Heart right ventricle (tissue), 16 donors: ENCODE measurements at regions not wholly inside any gene's neighbourhood (a gene's known extent, or its start where the extent isn't known, plus 50 kb on each side); places are given as distances from the start of the nearest gene placed in this dataset.

Experiments used
- ATAC-seq, 8 donors: fragments of 200-7000 bp; cut with Tn5 transposase; one replicate each; pipeline ENCODE4 v1.9.1; 2020; ENCODE audit warnings: mild to moderate bottlenecking in 8 of 8, moderate library complexity in 8 of 8, moderate number of reproducible peaks in 1 of 8
- DNase-seq, 2 donors: peaks; one replicate each; pipeline ENCODE4 v3.0.0-alpha.2; 2020
- H3K27ac ChIP-seq, 10 donors: fragments of 200-600 bp; sonication (generic) in 2 of 10; one replicate each; pipeline versions ENCODE4 v1.5.0 to v1.8.0; 2020 to 2022; ENCODE audit warnings: mild to moderate bottlenecking in 3 of 10
- H3K27me3 ChIP-seq, 7 donors: fragments of 200-600 bp; one replicate each; pipeline ENCODE4 v1.8.0; 2021 to 2022; ENCODE audit warnings: mild to moderate bottlenecking in 2 of 7
- H3K36me3 ChIP-seq, 9 donors: fragments of 200-600 bp; sonication (generic) in 1 of 9; one replicate each; pipeline versions ENCODE4 v1.5.0 to v1.8.0; 2020 to 2022; ENCODE audit warnings: mild to moderate bottlenecking in 2 of 9
- H3K4me1 ChIP-seq, 9 donors: fragments of 200-600 bp; sonication (generic) in 1 of 9; one replicate each; pipeline versions ENCODE4 v1.5.0 to v1.8.0; 2020 to 2022; ENCODE audit warnings: mild to moderate bottlenecking in 4 of 9
- H3K4me3 ChIP-seq, 10 donors: fragments of 200-600 bp; sonication (generic) in 2 of 10; one replicate each; pipeline versions ENCODE4 v1.5.0 to v1.8.0; 2020 to 2022; ENCODE audit warnings: mild to moderate bottlenecking in 7 of 10, moderate library complexity in 2 of 10
- H3K9me3 ChIP-seq, 11 donors: fragments of 200-600 bp in 10 of 11; sonication (generic) in 2 of 11; one replicate each; pipeline versions ENCODE4 v1.5.0 to v1.8.0; 2013 to 2022; ENCODE audit warnings: mild to moderate bottlenecking in 2 of 11, control low read depth in 1 of 11, moderate library complexity in 1 of 11
- CTCF ChIP-seq, 9 donors: fragments of 200-600 bp; sonication (generic) in 2 of 9; IDR thresholded peaks; one replicate each; pipeline versions ENCODE4 v1.5.0 to v1.8.0; 2021 to 2022; ENCODE audit warnings: antibody characterized with exemption in 9 of 9, mild to moderate bottlenecking in 5 of 9, moderate library complexity in 1 of 9
- WGBS, 2 donors: extraction: QIAGEN DNeasy Blood & Tissue Kit; methylation state at CpG; one replicate each; pipeline ENCODE4 v1.1.7; 2013; ENCODE audit warnings: inconsistent platforms in 1 of 2; 5-methylcytosine and 5-hydroxymethylcytosine counted together
- intact Hi-C, 10 donors: fragments of 100-400 bp; cut with DNase I; formaldehyde crosslinking; loops; one replicate each; pipeline versions ENCODE4 v1.11.1 to v1.14.2; 2022
- donor health status: Arrhythmogenic right ventricular cardiomyopathy.
- donor health status: ischemic (EF 13 %, LVEDD 7.1; RV severe dilation, severe dysfunction).
- donor health status: healthy with polysubstance abuse.
- donor health status: DM: no; HTN: yes; CAD: no.
- donor health status: DM: no; HTN: no; CAD: no.
- donor health status: ischemic (EF 25% LVEDD 6.9; RV normal size, moderate dysfunction).
- donor health status: ischemic (EF 25% LVEDD 5.7; RV mildly dilated, moderate dysfunction).
- donor health status: healthy.
- donor health status: DM: yes; HTN: yes; CAD: no.
- donor health status: Ischemic cardiomyopathy.
- donor health status: ischemic (EF 35%, LVEDD 5.7; RV mildly dilated, moderate dysfunction).
- donor health status: nonischemic (EF 11% LVEDD 7.7; RV severe dilation, severe dysfunction).
- donor health status: DM: yes; HTN: yes; CAD: no.
- donor health status: PGD.
- donor health status: ischemic (EF 29% LVEDD 5.4; RV normal size, mild dysfunction).
- donor health status: nonischemic (EF 23%, LVEDD 6.1; RV moderate dilation, normal function).

DNA sequence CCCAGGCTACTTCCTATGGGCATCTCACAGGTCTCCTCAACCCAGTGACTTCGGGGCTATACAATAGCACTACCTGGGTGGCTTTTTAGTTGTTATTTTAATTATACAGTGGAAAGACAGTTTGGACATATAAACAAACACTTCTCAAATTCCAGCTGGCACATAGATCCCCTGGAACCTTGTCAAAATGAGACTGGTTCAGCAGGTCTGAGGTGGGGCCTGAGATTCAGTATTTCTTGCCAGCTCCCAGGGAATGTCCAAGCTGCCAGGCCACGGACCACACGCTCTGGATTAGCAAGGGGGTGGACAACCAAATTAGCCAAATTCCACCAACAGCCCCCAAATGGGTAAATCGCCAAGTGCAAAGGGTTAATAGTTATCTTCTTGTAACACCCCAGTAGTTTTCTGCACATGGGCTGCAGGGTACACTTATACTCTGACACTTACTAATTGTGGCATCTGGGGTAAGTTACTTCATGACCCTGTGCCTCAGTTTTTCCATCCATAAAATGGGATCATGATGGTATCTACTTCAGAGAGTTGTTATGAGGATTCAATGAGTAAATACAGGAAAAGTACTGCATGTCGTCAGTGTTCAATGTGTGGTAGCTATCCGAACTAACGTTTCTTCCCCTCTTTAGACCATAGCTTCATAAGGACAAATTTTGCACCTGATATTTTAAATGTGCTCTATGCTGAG, 789.4 kb upstream of the TBX3 start:
- H3K9me3 ChIP-seq = no peaks in the 10 kb centered on the region
- intact Hi-C loops = no loop called here
- no peaks in the 10 kb centered on the region for H3K36me3 ChIP-seq
- WGBS, 2 donors = 83 to 87% methylated on average over 7 of the region's 7 CpGs
- no peak for TF ChIP-seq CTCF (IDR thresholded peaks at IDR 0.05)
- H3K4me1 ChIP-seq = no peaks in the 10 kb centered on the region
- no peak overlapping the region for H3K27ac ChIP-seq
- DNase-seq (no peak), ATAC-seq (no peak)
- H3K27me3 ChIP-seq = peaks cover 0 to 4% (median 0%) of the 10 kb centered on the region in 7 donors
- no peak overlapping the region for H3K4me3 ChIP-seq

GRCh38 chr12:115472852-115473251, 788.9 kb upstream of the TBX3 start:
- WGBS, 2 donors = 86 to 92% methylated on average over 4 of the region's 4 CpGs
- intact Hi-C loops = no loop called here
- no peak for ATAC-seq

GRCh38 chr12:115470977-115471376, 787.0 kb upstream of the TBX3 start:
- H3K4me1 ChIP-seq = no peaks in the 10 kb centered on the region
- no peak for TF ChIP-seq CTCF (IDR thresholded peaks at IDR 0.05)
- H3K36me3 ChIP-seq = no peaks in the 10 kb centered on the region
- no peaks in the 10 kb centered on the region for H3K9me3 ChIP-seq
- no peak overlapping the region for H3K27ac ChIP-seq
- DNase-seq (no peak), ATAC-seq (no peak)
- 80 to 81% methylated on average over 4 of the region's 4 CpGs for WGBS, 2 donors
- intact Hi-C loops = no loop called here
- no peak overlapping the region for H3K4me3 ChIP-seq
- H3K27me3 ChIP-seq = peaks cover 0 to 4% (median 0%) of the 10 kb centered on the region in 7 donors

More at GRCh38 chr12:115472852-115473251, 788.9 kb upstream of the TBX3 start:
- TF ChIP-seq CTCF (IDR thresholded peaks at IDR 0.05) = no peak
- Histone ChIP-seq H3K9me3 (no peaks in the 10 kb centered on the region), H3K4me3 (no peak overlapping the region), H3K27me3 (peaks cover 0 to 4% (median 0%) of the 10 kb centered on the region in 7 donors), H3K36me3 (no peaks in the 10 kb centered on the region), H3K27ac (no peak overlapping the region), H3K4me1 (no peaks in the 10 kb centered on the region)
- DNase-seq = no peak

DNA sequence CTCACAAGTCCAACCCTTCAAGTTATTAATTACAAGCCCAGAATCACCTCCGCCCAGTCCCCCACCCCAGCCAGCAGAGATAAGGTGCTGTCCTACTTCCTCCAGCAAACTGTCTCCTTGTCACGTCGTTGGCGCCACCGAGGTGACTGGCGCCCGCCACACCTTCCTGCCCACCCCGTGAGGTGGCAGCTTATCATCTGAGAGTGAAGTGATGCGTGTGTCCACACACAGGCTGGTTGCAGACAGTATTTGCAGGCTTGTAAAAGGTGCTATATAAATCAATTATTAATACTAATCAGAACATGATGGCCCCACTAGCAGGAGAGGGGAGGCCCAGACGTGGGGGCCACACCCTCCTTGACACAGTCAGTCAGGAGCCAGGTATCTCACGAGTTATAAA, 786.6 kb upstream of the TBX3 start:
- no peak for TF ChIP-seq CTCF (IDR thresholded peaks at IDR 0.05)
- H3K4me3 ChIP-seq = no peak overlapping the region
- WGBS, 2 donors = 74 to 83% methylated on average over 11 of the region's 11 CpGs
- intact Hi-C loops = no loop called here
- H3K4me1 ChIP-seq = no peaks in the 10 kb centered on the region
- no peak overlapping the region for H3K27ac ChIP-seq
- H3K9me3 ChIP-seq = no peaks in the 10 kb centered on the region
- ATAC-seq (no peak), DNase-seq (no peak)
- H3K27me3 ChIP-seq = peaks cover 0 to 4% (median 0%) of the 10 kb centered on the region in 7 donors
- H3K36me3 ChIP-seq = no peaks in the 10 kb centered on the region
